ENCODE measurements at regions not wholly inside any gene's neighbourhood (a gene's known extent, or its start where the extent isn't known, plus 50 kb on each side); places are given as distances from the start of the nearest gene placed in this dataset.
A peak's percentile ranks its signal among the peaks of the same experiment; 100 is the strongest.

DNA sequence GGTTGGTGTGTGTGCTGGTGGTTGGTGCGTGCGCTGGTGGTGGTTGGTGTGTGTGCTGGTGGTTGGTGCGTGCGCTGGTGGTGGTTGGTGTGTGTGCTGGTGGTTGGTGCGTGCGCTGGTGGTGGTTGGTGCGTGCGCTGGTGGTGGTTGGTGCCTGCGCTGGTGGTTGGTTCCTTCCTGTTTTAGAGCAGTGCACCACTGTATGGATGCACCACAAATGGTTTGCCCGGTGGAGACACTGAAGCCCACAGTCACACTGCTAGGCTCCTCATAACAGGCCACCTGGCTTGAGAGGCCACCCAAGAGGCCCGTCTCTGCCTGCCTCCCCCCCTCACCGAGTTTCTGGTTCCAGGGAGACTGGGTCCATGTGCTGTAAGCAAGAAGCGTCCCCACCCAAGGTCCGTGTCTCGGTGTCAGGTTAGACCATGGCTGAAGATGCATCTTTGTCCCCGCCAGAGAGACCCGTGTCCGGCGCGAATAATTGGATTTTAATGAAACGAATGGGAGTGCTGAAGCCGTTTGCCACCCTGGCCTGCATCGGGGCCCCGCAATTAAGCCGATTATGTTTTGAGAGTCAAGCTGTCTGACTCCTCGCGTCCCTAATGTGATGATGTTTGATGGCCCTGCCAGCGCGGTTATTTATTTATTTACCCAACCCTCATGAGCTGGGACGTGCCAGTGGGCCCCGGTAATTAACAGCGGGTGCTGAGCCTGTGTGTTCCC, 161.3 kb upstream of the GSE1 start:
- in situ Hi-C loops (cut with HindIII; ENCODE audit: low pct_unique_long_range_greater_than_20kb, low sequenced_read_pairs), result no loop called here
- TF ChIP-seq JUND (IDR thresholded peaks at IDR 0.05; ENCODE audit: low read depth), result no peak
- no peak for DNase-seq (ENCODE audit: low read depth in 1 of 2, low spot score in 1 of 2)

DNA sequence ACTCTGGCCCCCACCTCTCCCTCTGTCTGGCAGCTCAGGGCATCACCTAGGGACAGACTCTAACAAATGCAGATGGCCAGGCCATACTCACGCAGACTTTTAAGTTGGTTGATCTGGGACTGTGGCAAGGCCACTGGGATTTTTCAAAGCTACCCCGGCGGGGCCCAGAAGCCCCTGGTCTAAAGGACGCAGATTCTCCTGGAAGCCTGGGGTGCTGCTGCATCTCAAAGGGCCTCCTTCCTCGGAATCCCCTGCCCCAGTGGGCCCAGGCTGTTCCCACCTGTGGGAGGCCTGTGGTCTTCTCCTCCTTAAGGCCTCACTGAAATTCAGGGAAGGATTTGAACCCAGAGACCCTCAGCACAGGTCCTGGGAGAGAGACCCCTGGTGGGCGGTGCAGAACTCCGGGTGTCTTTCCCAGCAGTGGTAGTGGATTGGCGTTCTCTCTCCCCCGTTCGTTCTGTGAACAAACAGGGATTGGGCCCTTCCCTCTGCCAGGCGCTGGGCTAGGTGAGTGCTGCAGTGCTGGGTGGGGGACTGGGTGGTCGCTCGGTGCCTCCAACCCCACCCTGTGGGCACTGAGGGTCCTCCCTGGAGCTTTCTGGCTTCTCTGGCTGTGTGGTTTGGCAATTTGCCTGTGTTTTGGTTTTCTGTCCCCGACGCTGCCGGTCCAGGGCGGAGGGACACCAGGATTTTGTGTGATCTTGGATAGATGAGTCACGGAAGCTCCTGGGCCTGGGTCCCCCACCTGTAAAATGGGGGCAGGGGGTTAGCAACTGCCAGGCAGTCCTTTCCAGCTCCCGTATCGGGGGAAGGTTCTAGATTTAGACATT, 160.5 kb upstream of the GSE1 start:
- peak in 1 of 2 experiments; percentile 48 for DNase-seq (ENCODE audit: low read depth in 1 of 2, low spot score in 1 of 2)
- in situ Hi-C loops (cut with HindIII; ENCODE audit: low pct_unique_long_range_greater_than_20kb, low sequenced_read_pairs), result no loop called here

DNA sequence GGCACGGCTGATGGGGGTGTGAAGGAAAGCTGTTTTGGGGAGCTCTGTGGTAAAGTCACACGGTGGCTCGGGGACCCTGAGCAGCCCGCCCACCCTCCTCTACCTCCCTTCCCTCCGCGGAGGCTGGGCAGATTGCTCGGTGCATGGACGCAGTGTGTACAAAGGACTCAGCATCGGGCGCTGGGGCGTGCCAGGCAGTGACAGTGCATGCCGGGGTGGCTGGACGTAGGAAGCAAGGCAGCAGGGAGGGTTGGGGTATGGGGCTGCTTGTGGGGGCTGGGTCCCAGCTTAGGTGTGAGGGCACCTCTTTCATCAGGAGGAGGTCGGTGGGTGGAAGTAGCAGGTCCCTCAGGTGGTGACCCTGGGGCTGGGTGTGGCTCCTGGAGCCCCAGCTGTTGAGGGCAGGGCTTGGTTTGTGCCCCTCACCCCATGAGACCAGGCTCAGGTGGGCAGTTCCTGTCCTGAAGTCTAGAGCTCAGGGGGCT, 159.9 kb upstream of the GSE1 start:
- DNase-seq (ENCODE audit: low read depth in 1 of 2, low spot score in 1 of 2), result peak in 1 of 2 experiments; percentile 56
- in situ Hi-C loops (cut with HindIII; ENCODE audit: low pct_unique_long_range_greater_than_20kb, low sequenced_read_pairs), result no loop called here
- no peak for TF ChIP-seq JUND (IDR thresholded peaks at IDR 0.05; ENCODE audit: low read depth)

More for the DNA sequence above, 160.5 kb upstream of the GSE1 start:
- no peak for TF ChIP-seq JUND (IDR thresholded peaks at IDR 0.05; ENCODE audit: low read depth)

DNA sequence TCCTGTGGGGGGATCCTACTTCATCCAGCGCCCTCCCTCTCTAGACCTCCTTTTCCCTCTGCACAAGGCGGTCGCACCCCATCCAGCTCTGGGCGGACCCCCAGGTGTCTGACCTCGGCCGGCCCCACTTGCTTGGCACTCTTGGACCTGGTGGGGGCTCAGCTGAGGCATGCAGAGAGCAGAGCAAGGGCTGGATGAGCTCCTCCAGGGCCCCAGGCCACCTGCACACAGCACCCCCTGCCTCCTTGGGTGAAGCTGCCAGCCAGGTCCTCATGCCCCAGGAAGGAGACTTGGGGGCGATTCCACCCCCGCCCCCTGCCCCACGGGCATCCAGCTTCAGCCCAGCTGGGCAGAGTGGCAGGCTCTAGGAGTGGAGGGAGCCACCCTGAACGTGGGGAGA, 159.4 kb upstream of the GSE1 start:
- DNase-seq (ENCODE audit: low read depth in 1 of 2, low spot score in 1 of 2), result peak in 1 of 2 experiments; percentile 49
- no peak for TF ChIP-seq JUND (IDR thresholded peaks at IDR 0.05; ENCODE audit: low read depth)
- in situ Hi-C loops (cut with HindIII; ENCODE audit: low pct_unique_long_range_greater_than_20kb, low sequenced_read_pairs), result no loop called here

DNA sequence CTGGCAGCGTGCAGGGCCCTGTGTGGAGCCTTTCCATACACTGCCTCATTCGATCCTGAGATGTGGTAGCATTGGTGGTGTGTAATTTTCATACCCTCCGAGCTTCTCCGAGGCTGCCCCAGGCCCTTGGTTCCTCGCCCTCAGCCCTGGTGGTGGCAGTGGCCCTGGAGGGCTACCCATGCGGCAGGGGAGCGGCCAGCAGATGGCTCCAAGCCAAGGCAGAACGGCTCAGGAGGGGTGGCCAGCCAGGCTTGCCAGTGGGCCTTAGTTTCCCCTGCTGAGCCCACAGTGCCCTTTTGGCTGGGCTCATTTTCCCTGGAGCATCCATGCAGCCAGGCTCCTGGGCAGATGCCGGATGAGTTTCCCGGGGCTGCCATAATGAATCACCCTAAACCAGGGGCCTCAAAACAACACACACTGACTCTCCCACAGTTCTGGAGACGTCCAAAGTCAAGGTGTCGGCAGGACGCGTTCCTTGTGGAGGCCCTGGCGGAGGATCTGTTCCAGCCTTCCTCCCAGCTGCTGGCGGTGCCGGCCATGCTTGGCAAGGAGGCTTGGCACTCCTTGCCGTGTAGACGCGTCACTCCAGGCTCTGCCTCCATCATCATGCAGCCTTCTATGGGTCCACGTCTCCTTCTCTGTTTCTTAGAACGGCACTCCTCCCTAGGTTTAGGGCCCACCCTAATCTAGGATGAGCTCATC, 158.8 kb upstream of the GSE1 start:
- TF ChIP-seq JUND (IDR thresholded peaks at IDR 0.05; ENCODE audit: low read depth), result no peak
- in situ Hi-C loops (cut with HindIII; ENCODE audit: low pct_unique_long_range_greater_than_20kb, low sequenced_read_pairs), result no loop called here
- no peak for DNase-seq (ENCODE audit: low read depth in 1 of 2, low spot score in 1 of 2)

DNA sequence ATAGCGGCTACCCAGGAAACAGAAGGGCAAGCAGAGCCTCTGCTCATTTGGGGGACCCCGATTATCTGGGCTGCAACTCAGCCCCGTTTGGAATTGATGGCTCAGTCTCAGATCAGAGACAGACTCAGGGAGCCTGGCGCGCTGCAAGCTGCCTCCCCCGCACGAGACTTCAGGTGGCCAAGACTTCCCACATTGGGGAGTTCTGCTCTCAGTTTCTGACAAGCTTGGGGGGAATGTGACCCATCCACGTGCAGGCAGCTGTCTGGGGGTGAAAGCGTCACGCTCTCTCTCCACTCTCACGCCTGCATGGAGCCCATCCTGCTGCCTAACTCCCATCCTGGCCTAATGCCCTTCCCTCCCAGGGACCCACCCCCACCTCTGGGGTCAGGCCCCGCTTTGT, 157.6 kb upstream of the GSE1 start:
- no peak for DNase-seq (ENCODE audit: low read depth in 1 of 2, low spot score in 1 of 2)
- TF ChIP-seq JUND (IDR thresholded peaks at IDR 0.05; ENCODE audit: low read depth), result no peak
- in situ Hi-C loops (cut with HindIII; ENCODE audit: low pct_unique_long_range_greater_than_20kb, low sequenced_read_pairs), result no loop called here

DNA sequence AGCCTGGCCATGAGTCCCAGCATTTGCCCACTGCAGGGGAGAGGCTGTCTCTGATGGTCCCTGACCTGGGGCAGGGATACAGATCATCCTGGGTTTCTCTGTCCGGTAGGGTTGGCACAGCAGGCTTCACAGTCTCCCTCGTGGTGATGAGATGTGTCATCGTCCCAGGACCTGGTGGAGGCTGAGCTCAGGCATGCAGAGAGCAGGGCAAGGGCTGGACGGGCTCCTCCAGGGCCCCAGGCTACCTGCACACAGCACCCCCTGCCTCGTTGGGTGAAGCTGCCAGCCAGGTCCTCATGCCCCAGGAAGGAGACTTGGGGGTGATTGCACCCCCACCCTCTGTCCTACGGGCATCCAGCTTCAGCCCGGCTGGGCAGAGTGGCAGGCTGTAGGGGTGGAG, 155.8 kb upstream of the GSE1 start:
- in situ Hi-C loops (cut with HindIII; ENCODE audit: low pct_unique_long_range_greater_than_20kb, low sequenced_read_pairs), result no loop called here
- DNase-seq (ENCODE audit: low read depth in 1 of 2, low spot score in 1 of 2), result peak in 1 of 2 experiments; percentile 79
- no peak for TF ChIP-seq JUND (IDR thresholded peaks at IDR 0.05; ENCODE audit: low read depth)

DNA sequence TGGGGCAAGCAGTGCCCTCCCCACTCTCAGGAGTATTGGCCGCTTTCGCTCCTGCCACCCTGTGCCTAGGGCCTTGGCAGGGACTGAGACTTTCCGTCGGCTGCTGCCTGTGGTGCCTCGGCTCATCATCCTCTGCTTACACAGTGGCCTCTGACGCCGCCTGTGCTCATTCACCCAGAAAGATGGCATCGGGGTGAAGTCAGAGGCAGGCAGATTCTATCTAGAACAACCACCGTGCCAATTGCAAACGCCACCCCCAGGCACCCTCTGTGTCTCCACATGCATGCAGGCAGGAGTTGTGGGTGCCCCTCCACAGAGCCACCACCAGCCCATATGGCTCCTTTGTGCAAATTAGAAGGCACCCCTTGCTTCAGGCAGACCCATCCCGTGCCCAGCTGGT, 154.2 kb upstream of the GSE1 start:
- TF ChIP-seq JUND (IDR thresholded peaks at IDR 0.05; ENCODE audit: low read depth), result no peak
- in situ Hi-C loops (cut with HindIII; ENCODE audit: low pct_unique_long_range_greater_than_20kb, low sequenced_read_pairs), result no loop called here
- peak; percentile 93 to 100 for DNase-seq (ENCODE audit: low read depth in 1 of 2, low spot score in 1 of 2)

DNA sequence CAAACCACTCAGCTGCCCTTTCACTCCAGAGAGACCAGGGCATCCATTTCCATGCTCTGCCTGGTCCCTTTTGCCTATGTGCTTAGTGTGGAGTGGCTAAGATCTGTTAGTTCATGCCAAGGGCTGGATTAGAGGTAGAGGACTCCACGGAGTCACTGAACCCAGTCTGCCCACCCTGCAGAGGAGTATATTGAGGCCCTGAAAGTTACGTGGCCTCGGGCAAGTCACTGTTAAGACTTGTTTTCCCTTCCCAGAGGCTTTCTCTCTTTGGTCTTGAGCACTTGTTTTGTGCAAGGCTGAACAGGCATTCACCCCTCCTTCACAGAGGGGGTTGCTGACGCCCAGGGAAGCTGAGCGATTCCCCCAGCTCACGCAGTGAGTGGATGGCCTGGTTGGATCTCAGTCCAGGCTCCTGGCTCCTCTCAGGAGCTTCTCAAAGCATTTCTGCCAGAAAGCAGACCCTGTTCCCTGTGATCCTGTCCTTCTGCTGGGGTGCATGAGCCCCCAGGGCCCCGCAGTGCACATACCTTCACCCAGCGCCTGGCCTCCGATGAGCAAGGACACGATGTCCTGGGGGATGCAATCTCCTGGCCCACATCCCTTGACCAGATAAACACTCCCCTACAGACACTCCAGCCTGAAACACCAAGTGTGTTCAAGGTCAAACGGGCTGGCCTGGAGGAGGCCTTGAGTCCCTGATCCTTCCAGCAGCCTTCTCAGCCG, 153.4 kb upstream of the GSE1 start:
- no peak for TF ChIP-seq JUND (IDR thresholded peaks at IDR 0.05; ENCODE audit: low read depth)
- in situ Hi-C loops (cut with HindIII; ENCODE audit: low pct_unique_long_range_greater_than_20kb, low sequenced_read_pairs), result no loop called here
- peak in 1 of 2 experiments; percentile 67 for DNase-seq (ENCODE audit: low read depth in 1 of 2, low spot score in 1 of 2)

DNA sequence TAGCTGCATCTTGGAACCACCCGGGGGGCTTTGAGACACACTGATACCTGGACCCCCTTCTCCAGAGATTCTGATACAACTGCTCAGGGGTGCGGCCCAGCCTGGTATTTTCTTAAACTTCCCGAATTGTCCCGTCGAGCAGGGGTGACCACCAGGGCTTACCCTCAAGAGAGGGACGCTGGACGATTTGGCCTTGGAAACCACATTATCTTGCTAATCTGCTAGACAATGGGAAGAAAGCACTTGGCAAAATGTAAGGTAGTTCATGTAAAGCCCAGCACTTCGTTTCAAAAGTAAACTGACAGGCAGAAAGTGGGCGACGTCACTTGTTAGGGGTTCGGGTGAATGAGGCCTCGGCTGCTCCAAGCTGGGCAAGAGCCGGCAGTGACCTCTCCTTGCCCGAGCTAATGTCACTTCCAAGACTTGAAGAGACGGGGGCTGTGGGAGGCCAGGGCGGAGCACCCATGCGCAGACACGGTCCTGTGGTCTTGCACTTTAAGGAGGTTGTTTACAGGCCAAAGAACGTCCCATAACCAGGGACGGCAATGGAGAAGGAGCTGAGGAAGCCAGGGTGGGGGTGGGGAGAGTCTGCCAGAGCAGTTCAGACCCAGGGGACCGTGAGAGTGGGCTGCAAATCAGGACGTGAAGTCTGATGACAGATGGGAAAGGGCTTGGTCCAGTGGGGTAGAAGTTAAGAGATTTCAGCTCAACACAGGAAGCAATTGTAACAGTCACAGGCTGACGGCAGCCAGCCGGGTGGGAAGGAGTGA, 152.7 kb upstream of the GSE1 start:
- in situ Hi-C loops (cut with HindIII; ENCODE audit: low pct_unique_long_range_greater_than_20kb, low sequenced_read_pairs), result no loop called here
- no peak for TF ChIP-seq JUND (IDR thresholded peaks at IDR 0.05; ENCODE audit: low read depth)
- DNase-seq (ENCODE audit: low read depth in 1 of 2, low spot score in 1 of 2), result peak in 1 of 2 experiments; percentile 74

DNA sequence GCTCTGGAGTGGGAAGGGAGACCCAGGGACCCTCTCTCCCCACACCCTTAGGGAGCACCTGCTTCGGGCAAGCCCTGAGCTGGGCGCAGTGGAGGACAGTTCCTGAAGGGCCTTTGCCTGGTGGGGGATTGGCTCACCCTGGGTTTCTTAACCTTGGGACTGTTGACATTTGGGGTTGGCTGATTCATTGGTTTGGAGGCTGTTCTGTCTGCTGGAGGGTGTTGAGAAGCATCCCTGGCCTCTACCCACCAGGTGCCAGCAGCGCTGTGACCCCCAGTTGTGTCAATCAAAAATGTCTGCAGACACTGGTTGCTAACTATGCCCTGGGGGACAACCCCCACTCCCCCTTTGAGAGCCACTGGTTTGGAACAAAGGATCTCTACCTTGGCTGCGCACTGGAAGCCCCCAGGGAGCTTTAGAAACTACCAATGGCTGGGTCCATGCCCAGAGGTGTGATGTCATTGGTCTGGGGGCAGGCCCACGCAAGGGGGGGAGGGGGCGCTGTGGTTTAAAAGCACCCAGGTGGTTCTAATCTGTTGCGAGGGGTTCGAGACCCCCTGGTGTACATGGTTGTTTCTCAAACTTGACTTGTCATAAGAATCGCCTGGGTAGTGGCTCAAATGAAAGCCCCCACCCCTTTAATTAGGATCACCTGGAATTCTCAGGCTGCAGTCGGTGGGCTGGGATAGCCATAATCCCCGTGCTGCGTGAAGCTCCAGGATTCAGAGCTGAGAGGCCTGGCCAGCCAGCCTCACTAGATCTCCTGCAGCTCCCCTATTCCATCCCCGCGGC, 151.9 kb upstream of the GSE1 start:
- in situ Hi-C loops (cut with HindIII; ENCODE audit: low pct_unique_long_range_greater_than_20kb, low sequenced_read_pairs), result no loop called here
- no peak for TF ChIP-seq JUND (IDR thresholded peaks at IDR 0.05; ENCODE audit: low read depth)
- DNase-seq (ENCODE audit: low read depth in 1 of 2, low spot score in 1 of 2), result peak in 1 of 2 experiments; percentile 92

All from T47D (cell line).